ENCODE measurements at regions not wholly inside any gene's neighbourhood (a gene's known extent, or its start where the extent isn't known, plus 50 kb on each side); places are given as distances from the start of the nearest gene placed in this dataset.
"Not testable (repeated sequence)": the region's sequence is repeated elsewhere in the genome, so short reads cannot be mapped to it uniquely, and the experiment has no call there.

- Mint-ChIP-seq H3K4me3 (no peak overlapping the region), H3K27ac (no peak overlapping the region), H3K36me3 (no peaks in the 10 kb centered on the region), H3K4me1 (no peaks in the 10 kb centered on the region), H3K9me3 (no peaks in the 10 kb centered on the region)
- DNase-seq (ENCODE audit: low spot score in 2 of 2) = no peak
- ATAC-seq = no peak
These were observed 106.9 kb downstream of the ZNF467 start for GRCh38 chr7:149666360-149666945.

GRCh38 chr7:149665618-149666017 is 107.8 kb downstream of the ZNF467 start:
- not testable (repeated sequence) for H3K4me1 Mint-ChIP-seq; DNase-seq (ENCODE audit: low spot score in 2 of 2); H3K9me3 Mint-ChIP-seq; H3K4me3 Mint-ChIP-seq; H3K36me3 Mint-ChIP-seq; ATAC-seq; H3K27ac Mint-ChIP-seq

GRCh38 chr7:149664666-149665065 is 108.7 kb downstream of the ZNF467 start:
- no peak overlapping the region for H3K27ac Mint-ChIP-seq
- no peaks in the 10 kb centered on the region for H3K36me3 Mint-ChIP-seq
- H3K9me3 Mint-ChIP-seq = no peaks in the 10 kb centered on the region
- no peak overlapping the region for H3K4me3 Mint-ChIP-seq
- ATAC-seq = no peak
- no peak for DNase-seq (ENCODE audit: low spot score in 2 of 2)
- no peaks in the 10 kb centered on the region for H3K4me1 Mint-ChIP-seq

GRCh38 chr7:149664176-149664575 is 109.2 kb downstream of the ZNF467 start:
- no peaks in the 10 kb centered on the region for H3K9me3 Mint-ChIP-seq
- H3K27ac Mint-ChIP-seq = no peak overlapping the region
- ATAC-seq = no peak
- H3K4me3 Mint-ChIP-seq = no peak overlapping the region
- no peak for DNase-seq (ENCODE audit: low spot score in 2 of 2)
- H3K36me3 Mint-ChIP-seq = no peaks in the 10 kb centered on the region
- no peaks in the 10 kb centered on the region for H3K4me1 Mint-ChIP-seq

- no peaks in the 10 kb centered on the region for H3K4me1 Mint-ChIP-seq
- H3K27ac Mint-ChIP-seq = no peak overlapping the region
- no peaks in the 10 kb centered on the region for H3K9me3 Mint-ChIP-seq
- ATAC-seq (peak; percentile 95), DNase-seq (ENCODE audit: low spot score in 2 of 2) (peak; percentile 61 to 85)
- no peaks in the 10 kb centered on the region for H3K36me3 Mint-ChIP-seq
- no peak overlapping the region for H3K4me3 Mint-ChIP-seq
These were observed 110.7 kb downstream of the ZNF467 start for GRCh38 chr7:149662591-149663095.

- Mint-ChIP-seq H3K4me1 (no peaks in the 10 kb centered on the region), H3K27ac (no peak overlapping the region), H3K4me3 (no peak overlapping the region), H3K9me3 (peaks cover 4% of the 10 kb centered on the region), H3K36me3 (no peaks in the 10 kb centered on the region)
- ATAC-seq = no peak
- no peak for DNase-seq (ENCODE audit: low spot score in 2 of 2)
These were observed 117.6 kb downstream of the ZNF467 start for GRCh38 chr7:149655784-149656183.

- Mint-ChIP-seq H3K4me3 (no peak overlapping the region), H3K36me3 (no peaks in the 10 kb centered on the region), H3K27ac (no peak overlapping the region), H3K4me1 (no peaks in the 10 kb centered on the region), H3K9me3 (peaks cover 4% of the 10 kb centered on the region)
- no peak for ATAC-seq
- no peak for DNase-seq (ENCODE audit: low spot score in 2 of 2)
These were observed 118.8 kb downstream of the ZNF467 start for GRCh38 chr7:149654588-149654987.

GRCh38 chr7:149650190-149650589 is 123.2 kb downstream of the ZNF467 start:
- not testable (repeated sequence) for DNase-seq (ENCODE audit: low spot score in 2 of 2); H3K27ac Mint-ChIP-seq; H3K9me3 Mint-ChIP-seq; H3K4me1 Mint-ChIP-seq; H3K4me3 Mint-ChIP-seq; ATAC-seq; H3K36me3 Mint-ChIP-seq

GRCh38 chr7:149644754-149645153 is 128.6 kb downstream of the ZNF467 start:
- Mint-ChIP-seq H3K4me3 (no peak overlapping the region), H3K9me3 (no peaks in the 10 kb centered on the region), H3K4me1 (no peaks in the 10 kb centered on the region), H3K27ac (no peak overlapping the region), H3K36me3 (no peaks in the 10 kb centered on the region)
- DNase-seq (ENCODE audit: low spot score in 2 of 2) (peak in 1 of 2 donors; percentile 34), ATAC-seq (no peak)

GRCh38 chr7:149642589-149642988 is 130.8 kb downstream of the ZNF467 start:
- H3K4me1 Mint-ChIP-seq = no peaks in the 10 kb centered on the region
- DNase-seq (ENCODE audit: low spot score in 2 of 2) (no peak), ATAC-seq (no peak)
- H3K4me3 Mint-ChIP-seq = no peak overlapping the region
- no peaks in the 10 kb centered on the region for H3K9me3 Mint-ChIP-seq
- H3K27ac Mint-ChIP-seq = no peak overlapping the region
- no peaks in the 10 kb centered on the region for H3K36me3 Mint-ChIP-seq

GRCh38 chr7:149638566-149639320 is 134.6 kb downstream of the ZNF467 start:
- ATAC-seq (no peak), DNase-seq (ENCODE audit: low spot score in 2 of 2) (no peak)
- Mint-ChIP-seq H3K27ac (no peak overlapping the region), H3K9me3 (no peaks in the 10 kb centered on the region), H3K36me3 (no peaks in the 10 kb centered on the region), H3K4me1 (no peaks in the 10 kb centered on the region), H3K4me3 (no peak overlapping the region)

GRCh38 chr7:149637911-149638565 is 135.3 kb downstream of the ZNF467 start:
- no peaks in the 10 kb centered on the region for H3K9me3 Mint-ChIP-seq
- H3K4me1 Mint-ChIP-seq = no peaks in the 10 kb centered on the region
- no peak overlapping the region for H3K4me3 Mint-ChIP-seq
- no peak for ATAC-seq
- H3K27ac Mint-ChIP-seq = no peak overlapping the region
- DNase-seq (ENCODE audit: low spot score in 2 of 2) = no peak
- no peaks in the 10 kb centered on the region for H3K36me3 Mint-ChIP-seq

GRCh38 chr7:149635561-149636329 is 137.6 kb downstream of the ZNF467 start:
- H3K9me3 Mint-ChIP-seq = no peaks in the 10 kb centered on the region

GRCh38 chr7:149633976-149634945 is 136.7 kb upstream of the ZNF746 start:
- Mint-ChIP-seq H3K4me1 (no peaks in the 10 kb centered on the region), H3K36me3 (no peaks in the 10 kb centered on the region), H3K9me3 (no peaks in the 10 kb centered on the region), H3K4me3 (no peak overlapping the region), H3K27ac (no peak overlapping the region)
- ATAC-seq (no peak), DNase-seq (ENCODE audit: low spot score in 2 of 2) (no peak)

More at GRCh38 chr7:149635561-149636329, 137.6 kb downstream of the ZNF467 start:
- ATAC-seq (peak; percentile 20), DNase-seq (ENCODE audit: low spot score in 2 of 2) (no peak)
- H3K36me3 Mint-ChIP-seq = no peaks in the 10 kb centered on the region
- no peak overlapping the region for H3K4me3 Mint-ChIP-seq
- H3K4me1 Mint-ChIP-seq = no peaks in the 10 kb centered on the region
- H3K27ac Mint-ChIP-seq = no peak overlapping the region

Measured in stimulated activated effector memory CD8-positive, alpha-beta T cell treated with anti-CD3 and anti-CD28 coated beads, Interleukin-12 subunit alpha, Interleukin-12 subunit beta, amount 100 ng/mL, for 72 hours (primary cell).